ENCODE measurements at regions not wholly inside any gene's neighbourhood (a gene's known extent, or its start where the extent isn't known, plus 50 kb on each side); places are given as distances from the start of the nearest gene placed in this dataset.

- H3K36me3 ChIP-seq (ENCODE audit: low read length) = no peaks in the 10 kb centered on the region
- no peaks in the 10 kb centered on the region for H3K79me2 ChIP-seq (ENCODE audit: insufficient read depth, low read length)
- H3K9me2 ChIP-seq (replicated peaks; ENCODE audit: insufficient read depth, low read length) = no peaks in the 10 kb centered on the region
- no peak overlapping the region for H3K4me3 ChIP-seq (ENCODE audit: insufficient read depth, low read length, poor library complexity, severe bottlenecking)
- no peak overlapping the region for H2AFZ ChIP-seq (ENCODE audit: low read depth, low read length, severe bottlenecking)
- TF ChIP-seq, protein P1, sequence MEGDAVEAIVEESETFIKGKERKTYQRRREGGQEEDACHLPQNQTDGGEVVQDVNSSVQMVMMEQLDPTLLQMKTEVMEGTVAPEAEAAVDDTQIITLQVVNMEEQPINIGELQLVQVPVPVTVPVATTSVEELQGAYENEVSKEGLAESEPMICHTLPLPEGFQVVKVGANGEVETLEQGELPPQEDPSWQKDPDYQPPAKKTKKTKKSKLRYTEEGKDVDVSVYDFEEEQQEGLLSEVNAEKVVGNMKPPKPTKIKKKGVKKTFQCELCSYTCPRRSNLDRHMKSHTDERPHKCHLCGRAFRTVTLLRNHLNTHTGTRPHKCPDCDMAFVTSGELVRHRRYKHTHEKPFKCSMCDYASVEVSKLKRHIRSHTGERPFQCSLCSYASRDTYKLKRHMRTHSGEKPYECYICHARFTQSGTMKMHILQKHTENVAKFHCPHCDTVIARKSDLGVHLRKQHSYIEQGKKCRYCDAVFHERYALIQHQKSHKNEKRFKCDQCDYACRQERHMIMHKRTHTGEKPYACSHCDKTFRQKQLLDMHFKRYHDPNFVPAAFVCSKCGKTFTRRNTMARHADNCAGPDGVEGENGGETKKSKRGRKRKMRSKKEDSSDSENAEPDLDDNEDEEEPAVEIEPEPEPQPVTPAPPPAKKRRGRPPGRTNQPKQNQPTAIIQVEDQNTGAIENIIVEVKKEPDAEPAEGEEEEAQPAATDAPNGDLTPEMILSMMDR (IDR thresholded peaks at IDR 0.05; ENCODE audit: insufficient read depth, low read length, poor library complexity, severe bottlenecking) = no peak
- no peak for TF ChIP-seq EZH2phosphoT487 (conservative IDR thresholded peaks at IDR 0.05; ENCODE audit: low read length)
- H3K27ac ChIP-seq (ENCODE audit: low read depth, low read length) = no peak overlapping the region
- no peak overlapping the region for H3K4me2 ChIP-seq (ENCODE audit: low read depth, low read length, poor library complexity, severe bottlenecking)
- H3K9me3 ChIP-seq (ENCODE audit: insufficient read depth, low read length) = no peaks in the 10 kb centered on the region
- H3K27me3 ChIP-seq (ENCODE audit: low read length) = no peaks in the 10 kb centered on the region
- H3K9ac ChIP-seq (ENCODE audit: low read length) = no peak overlapping the region
- no peaks in the 10 kb centered on the region for H4K20me1 ChIP-seq (ENCODE audit: low read depth, low read length)
- H3F3A ChIP-seq (ENCODE audit: insufficient read depth) = no peaks in the 10 kb centered on the region
Observed at GRCh38 chr15:39265261-39265660, 315.6 kb upstream of the THBS1 start.

DNA sequence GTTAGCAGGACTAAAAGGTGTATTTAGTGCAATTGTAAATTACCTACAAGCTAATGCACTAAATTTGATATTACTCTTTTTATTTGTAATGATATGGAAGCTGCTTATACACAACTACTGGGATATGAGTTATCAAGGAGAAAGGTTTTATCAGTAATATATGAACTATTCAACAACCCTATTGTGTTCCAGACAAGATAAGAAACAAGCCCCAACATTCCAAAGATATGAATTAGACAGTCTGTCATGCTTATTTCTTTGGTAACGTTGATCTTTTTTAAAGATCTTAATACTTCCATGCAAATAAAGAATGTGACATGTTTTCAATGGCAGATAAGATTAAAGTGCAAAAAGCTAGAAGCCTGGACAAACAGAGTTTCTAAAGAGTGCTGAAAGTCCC lies 314.0 kb upstream of the THBS1 start:
- H3K9me2 ChIP-seq (replicated peaks; ENCODE audit: insufficient read depth, low read length) = no peaks in the 10 kb centered on the region
- no peak overlapping the region for H3K9ac ChIP-seq (ENCODE audit: low read length)
- H3K4me2 ChIP-seq (ENCODE audit: low read depth, low read length, poor library complexity, severe bottlenecking) = no peak overlapping the region
- no peaks in the 10 kb centered on the region for H3K27me3 ChIP-seq (ENCODE audit: low read length)
- H3K4me3 ChIP-seq (ENCODE audit: insufficient read depth, low read length, poor library complexity, severe bottlenecking) = no peak overlapping the region
- no peak overlapping the region for H2AFZ ChIP-seq (ENCODE audit: low read depth, low read length, severe bottlenecking)
- no peaks in the 10 kb centered on the region for H3K36me3 ChIP-seq (ENCODE audit: low read length)
- no peaks in the 10 kb centered on the region for H3K79me2 ChIP-seq (ENCODE audit: insufficient read depth, low read length)
- no peak overlapping the region for H3K27ac ChIP-seq (ENCODE audit: low read depth, low read length)
- no peaks in the 10 kb centered on the region for H3F3A ChIP-seq (ENCODE audit: insufficient read depth)
- TF ChIP-seq, protein P1 (IDR thresholded peaks at IDR 0.05; ENCODE audit: insufficient read depth, low read length, poor library complexity, severe bottlenecking) = no peak
- TF ChIP-seq EZH2phosphoT487 (conservative IDR thresholded peaks at IDR 0.05; ENCODE audit: low read length) = no peak
- H3K9me3 ChIP-seq (ENCODE audit: insufficient read depth, low read length) = no peaks in the 10 kb centered on the region
- no peaks in the 10 kb centered on the region for H4K20me1 ChIP-seq (ENCODE audit: low read depth, low read length)

DNA sequence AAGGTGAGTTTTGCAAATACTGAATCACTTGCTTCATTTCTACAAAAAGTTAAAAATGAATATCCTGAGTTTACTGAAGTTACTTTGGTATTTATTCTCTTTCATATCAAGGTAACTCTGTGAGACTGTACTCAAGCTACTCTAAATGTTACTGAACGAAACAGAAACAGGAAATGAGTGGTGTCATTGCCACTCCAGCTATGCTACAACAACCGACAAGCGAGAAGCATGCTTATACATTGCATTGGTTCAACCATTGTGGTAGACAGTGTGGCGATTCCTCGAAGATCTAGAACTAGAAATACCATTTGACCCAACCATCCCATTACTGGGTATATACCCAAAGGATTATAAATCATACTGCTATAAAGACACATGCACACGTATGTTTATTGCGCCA lies 313.2 kb upstream of the THBS1 start:
- Histone ChIP-seq H3K9me2 (replicated peaks; ENCODE audit: insufficient read depth, low read length) (no peaks in the 10 kb centered on the region), H4K20me1 (ENCODE audit: low read depth, low read length) (no peaks in the 10 kb centered on the region), H3K79me2 (ENCODE audit: insufficient read depth, low read length) (no peaks in the 10 kb centered on the region)

More for the DNA sequence above, 313.2 kb upstream of the THBS1 start:
- no peak overlapping the region for H2AFZ ChIP-seq (ENCODE audit: low read depth, low read length, severe bottlenecking)
- no peak for TF ChIP-seq EZH2phosphoT487 (conservative IDR thresholded peaks at IDR 0.05; ENCODE audit: low read length)
- TF ChIP-seq, protein P1 (IDR thresholded peaks at IDR 0.05; ENCODE audit: insufficient read depth, low read length, poor library complexity, severe bottlenecking) = no peak
- H3K9ac ChIP-seq (ENCODE audit: low read length) = no peak overlapping the region
- no peaks in the 10 kb centered on the region for H3K36me3 ChIP-seq (ENCODE audit: low read length)
- no peaks in the 10 kb centered on the region for H3K27me3 ChIP-seq (ENCODE audit: low read length)
- H3K4me3 ChIP-seq (ENCODE audit: insufficient read depth, low read length, poor library complexity, severe bottlenecking) = no peak overlapping the region
- no peak overlapping the region for H3K27ac ChIP-seq (ENCODE audit: low read depth, low read length)
- no peak overlapping the region for H3K4me2 ChIP-seq (ENCODE audit: low read depth, low read length, poor library complexity, severe bottlenecking)
- no peaks in the 10 kb centered on the region for H3F3A ChIP-seq (ENCODE audit: insufficient read depth)
- H3K9me3 ChIP-seq (ENCODE audit: insufficient read depth, low read length) = no peaks in the 10 kb centered on the region

Measured in SU-DHL-6 (cell line).